ENCODE measurements at regions not wholly inside any gene's neighbourhood (a gene's known extent, or its start where the extent isn't known, plus 50 kb on each side); places are given as distances from the start of the nearest gene placed in this dataset.

DNA sequence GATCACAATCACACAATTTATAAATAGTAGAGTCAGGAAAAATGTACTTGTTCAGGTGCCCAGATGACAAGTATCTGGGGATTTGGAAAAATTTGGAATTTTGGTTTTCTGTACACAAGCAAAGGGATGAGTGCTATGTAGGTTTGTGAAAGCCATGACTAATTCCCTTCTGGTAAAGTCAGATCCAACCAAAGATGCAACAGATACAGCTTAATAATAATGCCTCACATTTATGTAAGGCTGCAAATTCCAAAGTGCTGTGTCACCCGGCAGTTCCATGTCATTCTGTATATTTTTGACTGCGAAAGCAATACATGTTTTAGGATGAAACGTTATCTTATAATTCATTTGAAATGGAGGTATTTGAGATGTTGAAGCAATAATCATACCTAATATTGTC lies 102.7 kb upstream of the AGBL1 start:
- DNase-seq (ENCODE audit: low spot score): no peak

DNA sequence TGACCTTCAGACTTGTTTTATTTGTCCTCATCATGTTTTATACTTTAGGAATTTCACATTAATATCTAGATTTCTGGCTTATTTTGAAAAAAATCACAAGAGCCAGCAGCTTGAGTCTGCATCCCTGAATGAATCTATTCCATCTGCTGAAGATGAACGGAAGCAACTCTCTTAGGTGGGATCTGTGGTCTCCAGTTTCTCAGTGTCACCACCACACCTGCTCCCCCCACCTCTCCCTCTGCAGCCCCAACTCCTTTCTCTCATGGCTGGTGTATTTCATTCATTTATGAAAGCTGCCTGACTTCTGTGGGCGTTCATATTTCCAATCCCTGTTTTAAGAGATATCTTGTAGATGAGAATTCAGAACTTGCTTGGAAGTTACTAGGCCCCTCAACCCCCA lies 102.1 kb upstream of the AGBL1 start:
- no peak for DNase-seq (ENCODE audit: low spot score)

DNA sequence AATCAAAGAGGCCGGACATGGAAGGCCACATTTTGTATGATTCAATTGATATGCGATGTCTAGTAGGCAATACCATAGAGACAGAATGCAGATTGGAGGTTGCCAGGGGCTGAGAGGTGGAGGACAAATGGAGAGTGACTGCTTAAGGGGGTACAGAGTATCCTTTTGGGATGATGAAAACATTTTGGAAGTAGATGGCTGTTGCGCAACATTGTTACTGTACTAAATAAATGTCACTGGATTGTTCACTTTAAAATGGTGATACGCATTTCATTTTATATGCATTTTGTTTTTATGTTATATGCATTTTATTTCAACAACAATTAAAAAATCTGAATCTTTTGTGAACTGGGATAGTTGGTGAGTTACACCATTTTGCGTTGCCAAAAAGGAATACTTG lies 99.7 kb upstream of the AGBL1 start:
- no peak for DNase-seq (ENCODE audit: low spot score)

DNA sequence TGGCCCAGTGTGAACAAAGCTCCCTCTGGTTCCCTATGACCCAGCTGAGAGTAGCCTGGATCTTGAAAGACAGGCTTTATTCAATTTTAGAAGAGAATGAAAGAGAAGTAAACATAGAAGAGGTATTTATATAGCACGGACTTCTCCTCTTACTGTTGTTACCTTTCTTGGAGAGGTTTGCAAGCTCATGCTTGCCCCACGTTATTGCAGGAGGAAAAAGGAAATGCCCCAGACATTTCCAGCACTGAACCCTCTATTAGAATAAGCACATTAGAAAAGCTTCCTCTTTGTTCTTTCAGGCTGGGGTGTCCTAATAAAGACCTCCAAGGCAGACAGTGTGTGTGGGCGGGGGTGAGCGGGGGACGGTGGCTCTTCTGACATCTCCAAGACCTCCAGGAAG lies 98.7 kb upstream of the AGBL1 start:
- DNase-seq (ENCODE audit: low spot score): no peak

DNA sequence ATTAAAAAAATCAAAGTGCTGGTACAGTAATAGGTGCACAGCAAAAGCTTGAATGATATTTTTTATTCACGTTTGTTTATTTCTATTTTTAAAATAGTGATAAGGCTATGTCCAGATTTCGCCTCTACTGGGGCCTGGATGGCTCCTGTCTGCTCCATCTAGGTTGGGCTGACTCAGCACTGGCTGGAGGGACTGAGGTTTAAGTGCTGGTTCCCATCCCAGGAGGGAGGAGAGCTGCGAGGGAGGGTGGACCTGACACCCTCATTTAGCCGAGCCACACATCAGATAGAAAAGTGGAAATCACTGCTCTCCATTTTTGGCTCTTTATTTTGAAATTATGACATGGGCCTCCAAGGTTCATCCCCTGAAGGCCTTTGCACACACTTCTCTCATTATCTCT lies 95.4 kb upstream of the AGBL1 start:
- no peak for DNase-seq (ENCODE audit: low spot score)

DNA sequence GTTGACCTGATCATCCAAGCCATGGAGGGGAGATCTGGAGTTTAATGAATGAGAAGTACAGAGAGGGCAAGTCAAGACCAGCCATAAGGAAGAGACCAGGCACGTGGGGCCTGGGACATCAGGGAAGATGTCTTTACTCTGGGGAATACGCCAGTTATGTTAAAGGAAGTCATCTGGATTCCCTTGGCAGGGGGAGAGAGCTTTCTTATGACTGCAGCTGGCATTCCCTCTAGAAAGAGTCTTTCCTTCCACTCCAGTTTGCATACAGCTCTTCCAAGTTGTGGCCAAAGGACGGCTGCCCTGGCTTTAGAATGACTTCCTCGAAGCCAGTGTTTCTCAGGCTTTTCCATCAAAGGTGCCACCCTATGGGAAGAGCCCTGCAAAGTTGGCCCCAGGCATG lies 93.6 kb upstream of the AGBL1 start:
- DNase-seq (ENCODE audit: low spot score): no peak

DNA sequence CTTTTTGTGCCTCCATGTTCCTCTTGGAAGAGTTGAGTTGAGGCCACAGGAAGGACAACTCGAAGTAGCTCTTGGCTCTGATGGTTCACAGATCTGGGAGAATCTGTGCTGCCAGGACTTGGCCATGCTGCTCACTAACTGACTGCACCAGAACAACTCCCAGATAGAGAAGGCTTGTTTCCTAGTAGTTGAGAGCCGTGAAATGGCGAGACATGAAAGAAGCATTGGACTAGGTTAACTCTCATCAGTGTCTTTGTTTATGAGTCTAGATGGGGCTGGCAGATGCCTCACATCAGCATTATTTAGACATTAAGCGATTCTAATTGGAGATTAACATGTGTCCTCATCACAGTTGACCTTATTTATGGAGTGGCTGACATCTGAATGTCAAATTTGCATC lies 92.9 kb upstream of the AGBL1 start:
- no peak for DNase-seq (ENCODE audit: low spot score)

DNA sequence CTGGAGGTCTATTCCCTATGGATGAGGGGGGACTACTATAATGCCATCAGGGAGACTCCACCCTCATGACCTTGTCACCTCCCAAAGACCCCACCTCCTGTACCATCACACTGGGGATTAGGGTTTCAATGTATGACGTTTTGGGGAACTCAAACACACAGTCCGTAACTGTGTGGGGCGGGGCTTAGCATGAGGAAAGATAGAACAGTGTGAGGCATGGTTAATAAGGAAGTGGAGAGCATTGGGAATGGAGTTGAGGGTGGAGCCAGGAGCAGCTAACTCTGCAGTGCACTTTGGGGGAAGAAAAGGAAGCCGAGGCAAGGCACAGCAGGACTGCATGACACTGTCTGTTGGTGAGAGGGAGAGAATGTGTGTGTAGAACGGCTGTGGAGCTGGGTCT lies 90.9 kb upstream of the AGBL1 start:
- DNase-seq (ENCODE audit: low spot score): no peak

DNA sequence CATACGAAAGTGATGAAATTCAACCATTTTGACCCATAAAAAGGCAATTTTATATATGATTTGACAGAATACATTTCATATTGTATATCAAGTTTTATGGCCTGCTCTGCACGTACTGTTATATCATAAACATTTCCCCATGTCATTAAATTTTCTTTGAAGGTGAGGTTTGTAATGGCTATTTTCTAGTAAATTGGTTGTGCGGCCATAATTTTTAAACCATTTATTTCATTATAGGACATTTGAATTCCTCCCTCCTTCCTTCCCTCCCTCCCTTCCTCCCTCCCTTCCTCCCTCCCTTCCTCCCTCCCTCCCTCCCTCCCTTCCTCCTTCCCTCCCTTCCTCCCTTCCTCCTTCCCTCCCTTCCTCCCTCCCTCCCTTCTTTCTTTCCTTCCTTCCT lies 87.4 kb upstream of the AGBL1 start:
- no peak for DNase-seq (ENCODE audit: low spot score)

DNA sequence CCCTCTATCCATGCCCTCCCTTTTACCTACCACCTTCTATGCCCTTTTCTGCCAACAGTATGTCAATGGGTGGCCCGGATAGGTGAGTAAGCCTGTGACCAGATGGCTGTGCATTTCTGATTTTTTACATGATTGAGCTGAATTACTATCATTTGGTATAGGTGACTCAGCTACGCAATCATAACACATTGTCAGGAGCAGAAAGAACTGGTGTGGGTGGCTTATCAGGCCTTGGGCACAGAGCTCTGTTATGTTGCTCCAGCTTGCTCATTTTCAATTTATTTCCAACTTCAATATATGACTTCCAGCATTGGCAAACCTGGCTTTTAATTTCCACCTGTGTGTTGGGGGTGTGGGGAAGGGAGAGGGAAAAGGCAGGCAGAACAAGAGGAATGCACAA lies 86.6 kb upstream of the AGBL1 start:
- no peak for DNase-seq (ENCODE audit: low spot score)

DNA sequence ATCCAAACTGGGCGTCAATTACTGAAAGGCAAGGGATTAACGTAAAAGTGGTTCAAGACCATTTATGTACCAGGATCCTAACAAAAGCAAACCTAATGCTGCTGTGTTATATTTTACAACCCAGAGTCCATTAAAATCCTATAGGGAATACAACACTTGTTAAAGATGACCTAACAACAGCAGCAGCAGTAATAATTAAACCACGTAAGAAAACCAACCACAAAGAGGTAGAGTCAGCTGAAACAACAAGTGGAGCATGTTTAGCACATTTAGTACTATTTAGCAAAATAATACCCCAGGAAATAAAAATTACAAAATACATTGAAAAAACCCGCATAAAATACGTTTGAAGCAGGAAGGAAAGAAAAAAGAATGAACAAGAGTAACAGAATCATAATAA lies 82.1 kb upstream of the AGBL1 start:
- no peak for DNase-seq (ENCODE audit: low spot score)

DNA sequence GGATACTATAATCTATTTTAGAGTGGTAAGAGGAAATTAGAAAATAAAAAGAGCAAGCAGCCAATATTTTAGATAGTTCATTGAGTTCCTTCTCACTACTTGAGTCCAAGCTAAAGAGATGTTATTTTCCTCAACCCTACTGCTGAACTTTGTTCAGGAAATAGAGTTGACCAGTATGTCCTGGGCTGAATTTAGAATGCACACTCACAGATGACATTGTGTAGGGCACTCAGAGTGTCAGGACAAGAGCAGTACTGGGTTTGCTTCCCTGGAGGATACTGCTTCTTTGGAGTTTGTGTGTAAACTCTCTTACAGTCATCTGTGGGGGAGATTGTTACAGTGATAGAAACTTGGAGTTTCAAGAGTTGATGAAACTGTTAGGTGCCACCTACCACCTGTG lies 80.0 kb upstream of the AGBL1 start:
- no peak for DNase-seq (ENCODE audit: low spot score)

DNA sequence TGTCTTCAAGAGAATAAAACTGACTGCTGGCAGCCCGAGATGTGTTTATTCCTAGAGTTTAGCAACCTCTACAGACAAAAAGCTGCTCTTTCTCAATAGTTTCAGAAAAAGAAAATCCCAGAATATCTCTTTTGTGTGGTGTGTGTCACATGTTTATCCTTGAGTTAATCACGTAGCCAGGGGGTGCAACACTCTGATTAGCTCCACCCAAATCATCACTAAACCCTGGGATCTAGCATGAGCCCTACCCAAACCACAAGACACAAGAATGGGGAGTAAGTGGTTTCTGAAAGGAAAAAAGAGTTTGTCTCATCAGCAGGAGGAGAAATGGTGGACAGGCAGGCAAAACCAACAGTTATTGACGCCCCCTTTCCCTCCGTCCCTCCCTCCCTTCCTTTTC lies 78.5 kb upstream of the AGBL1 start:
- no peak for DNase-seq (ENCODE audit: low spot score)

DNA sequence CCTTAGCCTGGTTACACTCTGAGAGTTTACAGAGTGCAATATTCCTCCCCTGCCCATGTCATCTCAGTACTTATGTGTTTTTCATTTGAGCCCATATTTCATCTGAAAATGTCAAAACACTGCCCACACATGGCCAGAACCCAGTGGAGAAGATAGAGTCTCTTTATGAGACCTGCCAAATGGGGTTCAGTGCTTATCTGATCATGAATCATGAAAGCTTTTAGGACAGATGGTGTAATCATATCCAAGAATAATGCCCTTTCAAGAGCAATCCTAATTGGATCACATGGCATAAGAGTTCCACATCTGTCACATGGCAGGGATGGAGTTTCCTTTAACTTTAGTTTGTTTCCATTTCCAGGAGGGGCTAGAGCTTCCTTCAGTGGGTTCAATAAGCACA lies 77.2 kb upstream of the AGBL1 start:
- DNase-seq (ENCODE audit: low spot score): no peak

DNA sequence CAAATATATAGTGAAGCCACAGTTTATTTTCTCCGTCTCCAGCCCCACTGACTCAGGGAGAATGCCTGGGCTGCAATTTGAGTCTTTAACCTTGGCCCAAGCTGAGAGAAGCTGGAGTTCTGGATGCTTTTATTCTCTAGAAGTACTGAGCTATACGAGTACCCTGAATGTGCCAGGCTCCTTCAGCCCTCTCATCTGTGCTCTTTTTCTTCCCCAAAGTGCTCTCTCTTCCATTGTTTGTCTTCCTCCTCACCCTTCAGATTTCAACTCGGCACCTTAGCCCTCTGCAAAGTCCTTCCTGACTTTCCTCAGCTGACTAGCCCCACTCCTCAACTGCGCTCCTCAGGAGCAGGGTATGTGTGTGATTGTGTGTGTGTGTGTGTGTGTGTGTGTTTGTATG lies 75.6 kb upstream of the AGBL1 start:
- DNase-seq (ENCODE audit: low spot score): no peak

DNA sequence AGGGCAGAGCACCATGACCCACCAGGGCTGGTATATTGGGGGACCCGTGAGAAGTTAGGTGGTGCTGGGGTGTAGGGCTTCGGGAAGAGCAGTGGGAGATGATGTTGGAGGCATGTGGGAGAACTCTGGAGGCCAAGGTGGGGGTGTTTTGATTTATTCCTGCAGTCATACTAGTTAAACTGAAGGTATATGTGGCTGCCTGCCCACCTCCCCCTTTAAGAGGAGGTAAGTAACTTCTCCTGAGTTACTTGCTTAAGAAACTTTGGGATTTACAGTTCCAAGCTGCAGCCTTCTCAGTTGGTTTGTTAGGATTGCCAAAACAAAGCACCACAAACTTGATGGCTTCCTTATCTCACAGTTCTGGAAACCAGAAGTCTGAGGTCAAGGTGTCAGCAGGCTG lies 73.1 kb upstream of the AGBL1 start:
- no peak for DNase-seq (ENCODE audit: low spot score)

DNA sequence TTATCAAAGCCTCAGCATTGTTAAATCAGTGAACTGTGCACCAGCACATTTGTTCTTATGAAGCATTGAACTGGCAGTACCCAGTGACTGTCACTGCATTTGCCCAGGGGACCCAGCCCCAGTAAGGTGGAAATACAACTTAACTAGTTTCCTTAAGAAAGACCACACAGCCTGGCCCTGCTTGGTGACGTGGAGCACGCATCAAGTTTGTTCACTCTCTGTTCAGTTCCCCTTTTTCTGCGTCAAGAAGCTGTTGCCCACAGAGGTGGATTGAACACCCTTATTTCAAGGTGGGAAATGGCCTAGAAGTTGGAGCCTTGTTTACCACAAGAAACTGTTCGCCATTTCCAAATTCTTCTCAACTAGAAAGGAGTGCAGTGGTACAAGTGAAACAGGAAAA lies 69.9 kb upstream of the AGBL1 start:
- DNase-seq (ENCODE audit: low spot score): no peak

DNA sequence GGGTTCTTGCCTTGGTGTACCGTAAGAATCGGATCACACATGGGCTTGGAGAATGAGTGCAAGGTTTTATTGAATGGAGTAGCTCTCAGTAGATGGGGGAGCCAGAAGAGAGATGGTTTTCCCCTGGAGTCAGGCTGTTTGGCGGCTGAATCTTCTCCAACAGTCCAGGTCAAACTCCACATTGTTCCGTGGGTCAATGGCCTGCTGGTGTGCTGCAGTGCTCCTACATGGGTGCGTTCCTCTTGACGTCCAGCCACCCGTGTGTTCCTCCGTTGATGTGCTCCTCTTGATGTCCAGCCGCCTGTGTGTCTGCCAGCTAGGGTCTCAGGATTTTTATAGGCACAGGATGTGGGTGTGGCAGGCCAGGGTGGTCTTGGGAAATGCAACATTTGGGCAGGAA lies 69.3 kb upstream of the AGBL1 start:
- no peak for DNase-seq (ENCODE audit: low spot score)

DNA sequence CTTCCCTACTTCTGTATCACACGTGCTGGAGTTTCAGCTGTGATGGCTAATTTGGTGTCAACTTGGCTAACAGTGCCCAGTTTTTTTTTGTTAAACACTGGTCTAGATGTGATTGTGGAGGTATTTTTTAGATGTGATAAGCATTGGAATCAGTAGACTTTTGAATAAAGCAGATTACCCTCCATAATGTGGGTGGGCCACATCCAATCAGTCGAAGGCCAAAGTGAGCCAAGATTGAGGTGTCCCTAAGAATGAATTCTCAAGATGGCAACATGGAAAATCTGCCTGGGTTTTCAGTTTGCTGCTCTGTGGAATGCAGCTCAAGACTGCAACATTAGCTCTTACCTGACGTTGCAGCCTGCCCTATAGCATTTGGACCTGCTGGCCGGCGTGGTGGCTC lies 68.8 kb upstream of the AGBL1 start:
- DNase-seq (ENCODE audit: low spot score): no peak

DNA sequence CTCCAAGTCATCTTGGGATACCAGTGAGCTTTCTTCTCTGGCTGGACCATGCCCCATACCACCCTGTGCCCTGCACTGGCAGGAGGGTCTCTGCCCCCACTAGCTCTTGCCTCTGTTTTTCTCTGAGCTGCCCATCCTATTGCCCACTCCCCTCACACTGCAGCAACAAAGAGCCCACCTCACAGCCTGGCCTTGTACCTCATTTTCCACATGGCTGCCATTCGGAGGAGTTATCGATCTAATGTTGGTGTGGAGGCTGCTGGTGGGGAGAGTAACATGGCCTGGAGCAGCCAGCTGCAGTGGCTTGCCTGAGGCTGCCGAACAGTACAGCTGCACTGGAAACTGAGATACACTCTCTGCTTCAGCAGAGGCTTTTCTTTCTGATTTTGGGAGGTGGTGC lies 65.7 kb upstream of the AGBL1 start:
- DNase-seq (ENCODE audit: low spot score): no peak

DNA sequence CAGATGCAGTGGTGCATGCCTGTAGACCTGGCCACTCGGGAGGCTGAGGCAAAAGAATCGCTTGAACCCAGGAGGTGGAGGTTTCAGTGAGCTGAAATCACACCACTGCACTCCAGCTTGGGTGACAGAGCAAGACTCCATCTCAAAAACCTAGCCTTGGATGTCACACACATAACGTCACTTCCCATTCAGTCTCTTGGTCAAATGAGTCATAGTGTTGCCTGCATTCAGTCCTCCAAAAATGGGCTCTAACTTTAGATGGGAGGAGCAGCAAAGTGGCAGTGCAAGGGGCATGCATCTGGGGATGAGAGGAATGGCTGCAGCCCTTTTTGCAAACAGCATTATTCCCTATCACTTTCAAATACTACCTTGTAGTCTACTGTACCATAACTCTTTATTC lies 62.9 kb upstream of the AGBL1 start:
- DNase-seq (ENCODE audit: low spot score): no peak

DNA sequence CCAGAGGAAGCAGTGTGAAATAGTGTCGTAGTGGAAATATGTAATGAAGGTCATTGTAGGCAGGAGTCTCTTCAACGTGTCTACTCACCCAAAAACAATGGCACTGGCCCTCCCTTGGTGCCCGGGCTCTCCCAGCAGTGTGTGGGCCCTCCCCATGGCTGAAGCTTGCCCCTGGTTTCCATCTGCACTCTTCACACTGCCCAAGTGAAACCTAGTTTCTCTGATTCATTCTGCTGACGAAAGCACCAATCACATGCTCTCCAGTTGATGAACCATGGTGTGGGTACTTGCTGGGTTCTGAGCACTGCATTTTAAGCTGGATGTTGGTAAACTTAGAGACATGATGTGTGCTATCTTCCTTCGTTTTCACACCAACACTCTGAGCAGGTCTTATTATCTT lies 61.0 kb upstream of the AGBL1 start:
- DNase-seq (ENCODE audit: low spot score): no peak

DNA sequence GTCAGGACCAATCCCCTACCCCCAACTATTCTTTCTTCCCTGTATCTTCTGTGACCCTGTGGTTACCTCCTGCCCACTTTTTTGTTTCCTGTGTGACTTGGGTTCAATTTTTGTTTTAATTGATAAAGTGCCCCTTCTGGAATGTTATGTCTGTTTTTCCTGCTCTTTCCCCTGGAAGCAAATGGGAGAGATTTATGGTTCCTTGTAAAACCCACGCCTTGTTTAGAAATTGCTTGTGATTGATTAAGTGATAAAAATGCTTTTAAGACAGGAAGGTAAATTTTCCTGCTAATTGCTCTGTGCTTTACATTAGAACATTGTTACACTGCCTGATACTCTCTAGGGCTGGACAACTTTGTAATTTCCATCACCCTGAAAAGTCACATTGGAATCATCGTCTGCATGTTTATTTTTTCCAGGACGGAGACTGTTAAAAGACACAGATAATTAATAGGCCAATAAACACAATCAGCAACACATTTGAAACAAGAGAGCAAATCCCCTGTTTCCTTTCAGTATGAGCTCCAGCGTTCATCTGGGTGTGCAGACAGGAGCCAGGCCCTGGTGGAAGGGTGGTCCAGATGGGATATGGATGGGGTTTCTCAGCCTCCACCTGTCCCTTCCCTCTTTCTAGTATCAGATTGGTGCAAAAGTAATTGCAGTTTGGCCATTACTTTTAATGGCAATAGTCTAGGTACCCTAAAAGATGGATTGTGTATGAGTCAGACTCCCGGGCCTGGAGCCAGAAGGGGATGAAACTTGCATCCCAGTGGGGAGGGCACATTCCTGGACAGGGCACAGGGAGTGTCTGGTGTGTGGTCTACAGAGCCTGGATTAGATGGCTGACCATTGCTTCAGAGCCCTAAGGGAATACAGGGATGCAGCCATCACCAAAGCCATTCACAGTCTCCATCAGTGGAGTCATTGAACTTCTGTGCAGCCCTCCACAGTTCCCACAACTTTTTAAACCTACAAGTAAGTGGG lies 58.1 kb upstream of the AGBL1 start:
- no peak for DNase-seq (ENCODE audit: low spot score)

DNA sequence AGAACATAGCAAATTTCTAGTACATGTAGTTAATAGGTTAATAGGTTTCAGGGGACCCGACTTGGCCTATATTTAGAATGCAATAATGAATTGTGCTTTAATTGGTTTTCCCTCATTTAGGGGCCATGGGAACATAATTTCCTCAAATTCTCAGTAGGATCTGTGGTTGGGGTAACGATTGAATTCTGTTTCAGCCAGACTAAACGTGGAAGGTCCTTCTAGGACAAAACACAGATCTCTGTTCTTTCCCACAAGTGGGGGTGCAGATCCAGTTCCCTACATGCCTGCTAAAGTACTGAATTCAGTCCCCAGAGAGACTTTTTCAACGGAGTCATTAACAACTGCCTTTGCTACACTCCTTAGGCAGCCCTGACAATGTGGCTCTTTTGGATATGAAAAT lies 50.7 kb upstream of the AGBL1 start:
- no peak for DNase-seq (ENCODE audit: low spot score)
